ENCODE measurements at regions not wholly inside any gene's neighbourhood (a gene's known extent, or its start where the extent isn't known, plus 50 kb on each side); places are given as distances from the start of the nearest gene placed in this dataset.

DNA sequence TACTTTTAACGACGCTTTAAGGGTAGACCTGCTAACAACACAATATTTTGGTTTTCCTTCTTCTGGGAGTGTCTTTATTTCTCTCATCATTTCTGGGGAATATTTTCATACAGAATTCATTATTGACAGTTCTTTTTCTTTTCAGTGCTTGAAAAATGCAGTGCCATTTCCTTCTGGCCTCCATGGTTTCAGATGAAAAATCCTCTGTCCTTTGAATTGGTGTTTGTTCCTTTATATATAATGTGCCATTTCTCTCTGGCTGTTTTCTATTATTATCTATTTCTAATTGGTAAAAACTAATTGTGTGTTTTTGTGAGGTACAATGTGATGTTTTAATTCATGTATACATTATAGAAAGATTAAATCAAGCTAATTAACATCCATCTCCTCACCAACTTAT lies 194.3 kb upstream of the S1PR3 start (continued):
- TF ChIP-seq, protein P1, sequence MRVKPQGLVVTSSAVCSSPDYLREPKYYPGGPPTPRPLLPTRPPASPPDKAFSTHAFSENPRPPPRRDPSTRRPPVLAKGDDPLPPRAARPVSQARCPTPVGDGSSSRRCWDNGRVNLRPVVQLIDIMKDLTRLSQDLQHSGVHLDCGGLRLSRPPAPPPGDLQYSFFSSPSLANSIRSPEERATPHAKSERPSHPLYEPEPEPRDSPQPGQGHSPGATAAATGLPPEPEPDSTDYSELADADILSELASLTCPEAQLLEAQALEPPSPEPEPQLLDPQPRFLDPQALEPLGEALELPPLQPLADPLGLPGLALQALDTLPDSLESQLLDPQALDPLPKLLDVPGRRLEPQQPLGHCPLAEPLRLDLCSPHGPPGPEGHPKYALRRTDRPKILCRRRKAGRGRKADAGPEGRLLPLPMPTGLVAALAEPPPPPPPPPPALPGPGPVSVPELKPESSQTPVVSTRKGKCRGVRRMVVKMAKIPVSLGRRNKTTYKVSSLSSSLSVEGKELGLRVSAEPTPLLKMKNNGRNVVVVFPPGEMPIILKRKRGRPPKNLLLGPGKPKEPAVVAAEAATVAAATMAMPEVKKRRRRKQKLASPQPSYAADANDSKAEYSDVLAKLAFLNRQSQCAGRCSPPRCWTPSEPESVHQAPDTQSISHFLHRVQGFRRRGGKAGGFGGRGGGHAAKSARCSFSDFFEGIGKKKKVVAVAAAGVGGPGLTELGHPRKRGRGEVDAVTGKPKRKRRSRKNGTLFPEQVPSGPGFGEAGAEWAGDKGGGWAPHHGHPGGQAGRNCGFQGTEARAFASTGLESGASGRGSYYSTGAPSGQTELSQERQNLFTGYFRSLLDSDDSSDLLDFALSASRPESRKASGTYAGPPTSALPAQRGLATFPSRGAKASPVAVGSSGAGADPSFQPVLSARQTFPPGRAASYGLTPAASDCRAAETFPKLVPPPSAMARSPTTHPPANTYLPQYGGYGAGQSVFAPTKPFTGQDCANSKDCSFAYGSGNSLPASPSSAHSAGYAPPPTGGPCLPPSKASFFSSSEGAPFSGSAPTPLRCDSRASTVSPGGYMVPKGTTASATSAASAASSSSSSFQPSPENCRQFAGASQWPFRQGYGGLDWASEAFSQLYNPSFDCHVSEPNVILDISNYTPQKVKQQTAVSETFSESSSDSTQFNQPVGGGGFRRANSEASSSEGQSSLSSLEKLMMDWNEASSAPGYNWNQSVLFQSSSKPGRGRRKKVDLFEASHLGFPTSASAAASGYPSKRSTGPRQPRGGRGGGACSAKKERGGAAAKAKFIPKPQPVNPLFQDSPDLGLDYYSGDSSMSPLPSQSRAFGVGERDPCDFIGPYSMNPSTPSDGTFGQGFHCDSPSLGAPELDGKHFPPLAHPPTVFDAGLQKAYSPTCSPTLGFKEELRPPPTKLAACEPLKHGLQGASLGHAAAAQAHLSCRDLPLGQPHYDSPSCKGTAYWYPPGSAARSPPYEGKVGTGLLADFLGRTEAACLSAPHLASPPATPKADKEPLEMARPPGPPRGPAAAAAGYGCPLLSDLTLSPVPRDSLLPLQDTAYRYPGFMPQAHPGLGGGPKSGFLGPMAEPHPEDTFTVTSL (CRISPR knock-in tag; IDR thresholded peaks at IDR 0.05; ENCODE audit: borderline replicate concordance) = no peak
- TF ChIP-seq NRL (CRISPR knock-in tag; IDR thresholded peaks at IDR 0.05; ENCODE audit: borderline replicate concordance) (no peak), SAP130 (CRISPR knock-in tag; IDR thresholded peaks at IDR 0.05; ENCODE audit: low read depth) (no peak), ZSCAN31 (CRISPR knock-in tag; IDR thresholded peaks at IDR 0.05; ENCODE audit: low read depth) (no peak), HOXA9 (CRISPR knock-in tag; IDR thresholded peaks at IDR 0.05; ENCODE audit: borderline replicate concordance) (no peak), ZEB1 (IDR thresholded peaks at IDR 0.05; ENCODE audit: insufficient replicate concordance, low read depth) (no peak), RBAK (CRISPR knock-in tag; IDR thresholded peaks at IDR 0.05) (no peak), ZNF598 (CRISPR knock-in tag; IDR thresholded peaks at IDR 0.05; ENCODE audit: borderline replicate concordance) (no peak)
- TF ChIP-seq, protein P2, sequence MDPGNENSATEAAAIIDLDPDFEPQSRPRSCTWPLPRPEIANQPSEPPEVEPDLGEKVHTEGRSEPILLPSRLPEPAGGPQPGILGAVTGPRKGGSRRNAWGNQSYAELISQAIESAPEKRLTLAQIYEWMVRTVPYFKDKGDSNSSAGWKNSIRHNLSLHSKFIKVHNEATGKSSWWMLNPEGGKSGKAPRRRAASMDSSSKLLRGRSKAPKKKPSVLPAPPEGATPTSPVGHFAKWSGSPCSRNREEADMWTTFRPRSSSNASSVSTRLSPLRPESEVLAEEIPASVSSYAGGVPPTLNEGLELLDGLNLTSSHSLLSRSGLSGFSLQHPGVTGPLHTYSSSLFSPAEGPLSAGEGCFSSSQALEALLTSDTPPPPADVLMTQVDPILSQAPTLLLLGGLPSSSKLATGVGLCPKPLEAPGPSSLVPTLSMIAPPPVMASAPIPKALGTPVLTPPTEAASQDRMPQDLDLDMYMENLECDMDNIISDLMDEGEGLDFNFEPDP (CRISPR knock-in tag; conservative IDR thresholded peaks at IDR 0.05) = no peak
- TF ChIP-seq, protein P3, sequence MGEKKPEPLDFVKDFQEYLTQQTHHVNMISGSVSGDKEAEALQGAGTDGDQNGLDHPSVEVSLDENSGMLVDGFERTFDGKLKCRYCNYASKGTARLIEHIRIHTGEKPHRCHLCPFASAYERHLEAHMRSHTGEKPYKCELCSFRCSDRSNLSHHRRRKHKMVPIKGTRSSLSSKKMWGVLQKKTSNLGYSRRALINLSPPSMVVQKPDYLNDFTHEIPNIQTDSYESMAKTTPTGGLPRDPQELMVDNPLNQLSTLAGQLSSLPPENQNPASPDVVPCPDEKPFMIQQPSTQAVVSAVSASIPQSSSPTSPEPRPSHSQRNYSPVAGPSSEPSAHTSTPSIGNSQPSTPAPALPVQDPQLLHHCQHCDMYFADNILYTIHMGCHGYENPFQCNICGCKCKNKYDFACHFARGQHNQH (CRISPR knock-in tag; IDR thresholded peaks at IDR 0.05) = no peak
- TF ChIP-seq, protein P4, sequence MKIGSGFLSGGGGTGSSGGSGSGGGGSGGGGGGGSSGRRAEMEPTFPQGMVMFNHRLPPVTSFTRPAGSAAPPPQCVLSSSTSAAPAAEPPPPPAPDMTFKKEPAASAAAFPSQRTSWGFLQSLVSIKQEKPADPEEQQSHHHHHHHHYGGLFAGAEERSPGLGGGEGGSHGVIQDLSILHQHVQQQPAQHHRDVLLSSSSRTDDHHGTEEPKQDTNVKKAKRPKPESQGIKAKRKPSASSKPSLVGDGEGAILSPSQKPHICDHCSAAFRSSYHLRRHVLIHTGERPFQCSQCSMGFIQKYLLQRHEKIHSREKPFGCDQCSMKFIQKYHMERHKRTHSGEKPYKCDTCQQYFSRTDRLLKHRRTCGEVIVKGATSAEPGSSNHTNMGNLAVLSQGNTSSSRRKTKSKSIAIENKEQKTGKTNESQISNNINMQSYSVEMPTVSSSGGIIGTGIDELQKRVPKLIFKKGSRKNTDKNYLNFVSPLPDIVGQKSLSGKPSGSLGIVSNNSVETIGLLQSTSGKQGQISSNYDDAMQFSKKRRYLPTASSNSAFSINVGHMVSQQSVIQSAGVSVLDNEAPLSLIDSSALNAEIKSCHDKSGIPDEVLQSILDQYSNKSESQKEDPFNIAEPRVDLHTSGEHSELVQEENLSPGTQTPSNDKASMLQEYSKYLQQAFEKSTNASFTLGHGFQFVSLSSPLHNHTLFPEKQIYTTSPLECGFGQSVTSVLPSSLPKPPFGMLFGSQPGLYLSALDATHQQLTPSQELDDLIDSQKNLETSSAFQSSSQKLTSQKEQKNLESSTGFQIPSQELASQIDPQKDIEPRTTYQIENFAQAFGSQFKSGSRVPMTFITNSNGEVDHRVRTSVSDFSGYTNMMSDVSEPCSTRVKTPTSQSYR (CRISPR knock-in tag; IDR thresholded peaks at IDR 0.05; ENCODE audit: borderline replicate concordance) = no peak
